ENCODE measurements at regions not wholly inside any gene's neighbourhood (a gene's known extent, or its start where the extent isn't known, plus 50 kb on each side); places are given as distances from the start of the nearest gene placed in this dataset.

DNA sequence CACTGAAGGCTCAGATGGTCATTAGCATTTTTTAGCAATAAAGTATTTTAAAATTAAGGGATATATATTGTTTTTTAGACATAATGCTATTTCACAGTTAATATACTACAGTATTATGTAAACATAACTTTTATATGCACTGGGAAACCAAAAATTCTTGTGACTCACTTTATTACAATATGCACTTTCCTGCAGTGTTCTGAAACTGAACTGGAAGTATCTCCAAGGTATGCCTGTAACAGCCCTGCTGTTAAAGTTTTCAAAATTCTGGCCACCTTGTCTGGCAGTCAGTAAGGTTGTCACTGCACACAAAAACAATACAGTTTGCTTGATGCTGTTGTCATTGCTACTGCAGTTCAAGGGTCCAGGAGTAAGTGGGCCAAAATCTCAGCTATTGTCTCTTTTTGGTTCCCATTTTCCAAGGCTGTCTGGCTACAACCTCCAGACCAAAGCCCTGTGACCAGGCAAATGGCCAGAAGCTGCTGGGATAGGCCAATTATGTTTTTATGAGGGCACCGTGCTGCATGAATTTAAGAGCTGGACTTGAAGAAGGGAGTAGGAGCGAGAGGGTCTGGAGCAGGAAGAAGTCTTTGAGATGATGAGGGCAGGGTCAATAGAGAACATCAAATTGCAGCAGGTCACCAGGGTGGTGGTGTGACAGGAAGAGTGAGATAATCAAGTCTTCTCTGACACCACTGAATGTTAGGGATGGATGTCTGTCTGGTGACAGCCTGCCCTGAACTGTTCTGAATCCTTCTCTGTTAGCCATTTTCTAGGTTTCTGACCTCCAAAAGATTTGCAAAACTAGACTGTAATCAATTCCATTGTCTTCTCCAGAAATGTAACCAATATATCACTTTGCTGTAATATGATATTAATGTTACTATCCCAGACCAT, 82.3 kb upstream of the CACHD1 start (continued):
- TF ChIP-seq XRCC3 (IDR thresholded peaks at IDR 0.05) (no peak), TGIF2 (CRISPR knock-in tag; IDR thresholded peaks at IDR 0.05) (no peak), ESRRA (IDR thresholded peaks at IDR 0.05; ENCODE audit: borderline replicate concordance, low read depth) (no peak), U2AF1 (optimal IDR thresholded peaks at IDR 0.05; ENCODE audit: low read depth, low read length) (no peak), ATF1 (CRISPR knock-in tag; IDR thresholded peaks at IDR 0.05) (no peak), ATF1 (tag; IDR thresholded peaks at IDR 0.05) (no peak), HLTF (IDR thresholded peaks at IDR 0.05) (no peak)

- no peak for ATAC-seq
- TF ChIP-seq PHF20 (IDR thresholded peaks at IDR 0.05; ENCODE audit: partially characterized antibody): no peak
- no peak for TF ChIP-seq PHF8 (IDR thresholded peaks at IDR 0.05; ENCODE audit: borderline replicate concordance, low read length)
- no peak for TF ChIP-seq CTCFL (IDR thresholded peaks at IDR 0.05; ENCODE audit: borderline replicate concordance, insufficient read depth, low read depth, low read length, poor library complexity, severe bottlenecking)
- no peak for TF ChIP-seq ZNF778 (CRISPR knock-in tag; IDR thresholded peaks at IDR 0.05)
- TF ChIP-seq IRF2 (CRISPR knock-in tag; IDR thresholded peaks at IDR 0.05): no peak
- TF ChIP-seq NR3C1 (CRISPR knock-in tag; IDR thresholded peaks at IDR 0.05): no peak
- TF ChIP-seq BRCA1 (IDR thresholded peaks at IDR 0.05): no peak
- TF ChIP-seq BRCA1 (CRISPR knock-in tag; IDR thresholded peaks at IDR 0.05): no peak
- no peak for TF ChIP-seq ZNF655 (CRISPR knock-in tag; IDR thresholded peaks at IDR 0.05)
- TF ChIP-seq POLR2A (conservative IDR thresholded peaks at IDR 0.05): no peak
- no peak for TF ChIP-seq BRD4 (IDR thresholded peaks at IDR 0.05)
- TF ChIP-seq, protein P1, sequence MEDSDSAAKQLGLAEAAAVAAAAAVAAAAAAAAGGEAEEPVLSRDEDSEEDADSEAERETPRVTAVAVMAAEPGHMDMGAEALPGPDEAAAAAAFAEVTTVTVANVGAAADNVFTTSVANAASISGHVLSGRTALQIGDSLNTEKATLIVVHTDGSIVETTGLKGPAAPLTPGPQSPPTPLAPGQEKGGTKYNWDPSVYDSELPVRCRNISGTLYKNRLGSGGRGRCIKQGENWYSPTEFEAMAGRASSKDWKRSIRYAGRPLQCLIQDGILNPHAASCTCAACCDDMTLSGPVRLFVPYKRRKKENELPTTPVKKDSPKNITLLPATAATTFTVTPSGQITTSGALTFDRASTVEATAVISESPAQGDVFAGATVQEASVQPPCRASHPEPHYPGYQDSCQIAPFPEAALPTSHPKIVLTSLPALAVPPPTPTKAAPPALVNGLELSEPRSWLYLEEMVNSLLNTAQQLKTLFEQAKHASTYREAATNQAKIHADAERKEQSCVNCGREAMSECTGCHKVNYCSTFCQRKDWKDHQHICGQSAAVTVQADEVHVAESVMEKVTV (CRISPR knock-in tag; IDR thresholded peaks at IDR 0.05): no peak
- TF ChIP-seq CBX3 (IDR thresholded peaks at IDR 0.05; ENCODE audit: borderline replicate concordance in 1 of 2, low read length in 2 of 2): no peak
Observed at GRCh38 chr1:64388336-64388735, 81.6 kb upstream of the CACHD1 start.

More at GRCh38 chr1:64388336-64388735, 81.6 kb upstream of the CACHD1 start:
- in situ Hi-C loops (cut with MboI) (no loop called here), intact Hi-C loops (cut with micrococcal nuclease) (no loop called here)
- Histone ChIP-seq H3K27ac (ENCODE audit: extremely low read depth, low read depth, low read length) (no peak overlapping the region), H3K27me3 (ENCODE audit: control insufficient read depth in 2 of 2, insufficient read depth in 2 of 2, low read length in 2 of 2) (no peaks in the 10 kb centered on the region), H3K9ac (ENCODE audit: insufficient read depth in 1 of 2, low read depth in 2 of 2, low read length in 2 of 2) (no peak overlapping the region), H4K20me1 (replicated peaks; ENCODE audit: control insufficient read depth, insufficient read depth, low read length) (no peaks in the 10 kb centered on the region), H3K4me2 (ENCODE audit: insufficient read depth, low read length) (no peak overlapping the region), H3K36me3 (ENCODE audit: control insufficient read depth, insufficient read depth, low read length) (no peaks in the 10 kb centered on the region), H3K9me3 (replicated peaks; ENCODE audit: control insufficient read depth, insufficient read depth, low read depth, low read length) (no peaks in the 10 kb centered on the region), H3K4me1 (replicated peaks in 1 of 2; ENCODE audit: control insufficient read depth in 2 of 2, insufficient read depth in 2 of 2, low read length in 2 of 2) (no peaks in the 10 kb centered on the region), H3K9me1 (ENCODE audit: control insufficient read depth, insufficient read depth, low read length) (no peaks in the 10 kb centered on the region), H3K4me3 (no peak overlapping the region), H2AFZ (ENCODE audit: low read depth, low read length) (no peak overlapping the region), H3K79me2 (ENCODE audit: control insufficient read depth, insufficient read depth, low read length) (no peaks in the 10 kb centered on the region)
- no TSS peak for BruUV-seq (replicated peaks)
- ChIA-PET CTCF (ENCODE audit: low intra/inter-chr PET ratio) (no interaction called here), POLR2A (no interaction called here)
- FAIRE-seq: no peak
- WGBS (ENCODE audit: insufficient coverage, low coverage, missing lambda C conversion rate): 0% methylated on average over 1 of the region's 1 CpG
- no peak for DNase-seq (ENCODE audit: extremely low read depth in 1 of 4, low spot score in 3 of 4)

All from K562 (cell line).